BE2C (cell line): ENCODE measurements at regions not wholly inside any gene's neighbourhood (a gene's known extent, or its start where the extent isn't known, plus 50 kb on each side); places are given as distances from the start of the nearest gene placed in this dataset.

Source experiments
- DNase-seq: peaks from one replicate; pipeline ENCODE4 v3.0.0-alpha.2; 2020
- H3K27me3 ChIP-seq: fragments of 250-450 bp; sonication (Bioruptor Pico); 2 replicates; pipeline ENCODE4 v1.5.1; 2020; ENCODE audit warnings: mild to moderate bottlenecking
- H3K36me3 ChIP-seq: fragments of 250-450 bp; sonication (Bioruptor Pico); 2 replicates; pipeline ENCODE4 v1.5.1; 2020; ENCODE audit warnings: mild to moderate bottlenecking
- H3K4me1 ChIP-seq: fragments of 250-450 bp; sonication (Bioruptor Pico); 2 replicates; pipeline ENCODE4 v1.5.1; 2020
- H3K4me3 ChIP-seq: 2 replicates; pipeline ENCODE4 v1.5.1; 2011; ENCODE audit warnings: low read depth, low read length
- H3K9me3 ChIP-seq: fragments of 250-450 bp; sonication (Bioruptor Pico); 2 replicates; pipeline ENCODE4 v1.5.1; 2020
- TF ChIP-seq, protein P1 (sequence below): IDR thresholded peaks from 2 replicates; pipeline ENCODE4 v1.5.1; 2012; ENCODE audit warnings: mild to moderate bottlenecking, low read depth, low read length

- no peak for DNase-seq
- TF ChIP-seq, protein P1, sequence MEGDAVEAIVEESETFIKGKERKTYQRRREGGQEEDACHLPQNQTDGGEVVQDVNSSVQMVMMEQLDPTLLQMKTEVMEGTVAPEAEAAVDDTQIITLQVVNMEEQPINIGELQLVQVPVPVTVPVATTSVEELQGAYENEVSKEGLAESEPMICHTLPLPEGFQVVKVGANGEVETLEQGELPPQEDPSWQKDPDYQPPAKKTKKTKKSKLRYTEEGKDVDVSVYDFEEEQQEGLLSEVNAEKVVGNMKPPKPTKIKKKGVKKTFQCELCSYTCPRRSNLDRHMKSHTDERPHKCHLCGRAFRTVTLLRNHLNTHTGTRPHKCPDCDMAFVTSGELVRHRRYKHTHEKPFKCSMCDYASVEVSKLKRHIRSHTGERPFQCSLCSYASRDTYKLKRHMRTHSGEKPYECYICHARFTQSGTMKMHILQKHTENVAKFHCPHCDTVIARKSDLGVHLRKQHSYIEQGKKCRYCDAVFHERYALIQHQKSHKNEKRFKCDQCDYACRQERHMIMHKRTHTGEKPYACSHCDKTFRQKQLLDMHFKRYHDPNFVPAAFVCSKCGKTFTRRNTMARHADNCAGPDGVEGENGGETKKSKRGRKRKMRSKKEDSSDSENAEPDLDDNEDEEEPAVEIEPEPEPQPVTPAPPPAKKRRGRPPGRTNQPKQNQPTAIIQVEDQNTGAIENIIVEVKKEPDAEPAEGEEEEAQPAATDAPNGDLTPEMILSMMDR, result no peak
Observed at GRCh38 chr7:97798046-97799019, 66.4 kb downstream of the TAC1 start.

DNA sequence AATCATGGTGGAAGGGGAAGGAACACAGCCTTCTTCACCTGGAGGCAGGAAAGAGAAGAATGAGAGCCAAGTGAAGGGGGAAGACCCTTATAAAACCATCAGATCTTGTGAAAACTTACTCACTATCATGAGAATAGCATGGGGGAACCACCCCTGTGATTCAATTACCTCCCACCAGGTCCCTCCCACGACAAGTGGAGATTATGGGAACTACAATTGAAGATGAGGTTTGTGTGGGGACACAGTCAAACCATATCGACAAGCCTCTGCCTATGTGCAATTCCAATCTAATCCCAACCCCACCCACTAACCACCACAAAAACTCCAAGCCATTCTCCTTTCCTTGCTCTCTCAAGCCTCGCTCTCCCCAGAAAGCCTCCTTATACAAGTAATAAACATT lies 69.2 kb downstream of the TAC1 start:
- TF ChIP-seq, protein P1, result 0 out of 2 replicates have a peak, but pooled peaks have one; percentile 2
- Histone ChIP-seq H3K9me3 (no peaks in the 10 kb centered on the region), H3K36me3 (no peaks in the 10 kb centered on the region), H3K4me1 (no peaks in the 10 kb centered on the region), H3K27me3 (no peaks in the 10 kb centered on the region), H3K4me3 (no peak overlapping the region)
- no peak for DNase-seq

More at GRCh38 chr7:97798046-97799019, 66.4 kb downstream of the TAC1 start:
- no peaks in the 10 kb centered on the region for H3K9me3 ChIP-seq
- H3K27me3 ChIP-seq, result no peaks in the 10 kb centered on the region
- no peaks in the 10 kb centered on the region for H3K4me1 ChIP-seq
- H3K36me3 ChIP-seq, result no peaks in the 10 kb centered on the region
- H3K4me3 ChIP-seq, result no peak overlapping the region
